ENCODE measurements at regions not wholly inside any gene's neighbourhood (a gene's known extent, or its start where the extent isn't known, plus 50 kb on each side); places are given as distances from the start of the nearest gene placed in this dataset.

- no peak for ATAC-seq
- H3K4me1 Mint-ChIP-seq = no peaks in the 10 kb centered on the region
- DNase-seq (ENCODE audit: low spot score in 2 of 2) = no peak
- no peak overlapping the region for H3K4me3 Mint-ChIP-seq
- H3K36me3 Mint-ChIP-seq = no peaks in the 10 kb centered on the region
- H3K27ac Mint-ChIP-seq = no peak overlapping the region
- H3K9me3 Mint-ChIP-seq = peaks cover 18% of the 10 kb centered on the region
Observed at GRCh38 chr13:89708013-89708412, 1639.5 kb upstream of the MIR17HG start.

GRCh38 chr13:89721216-89721615 lies 1626.3 kb upstream of the MIR17HG start:
- Mint-ChIP-seq H3K4me3 (no peak overlapping the region), H3K36me3 (no peaks in the 10 kb centered on the region), H3K9me3 (peaks cover 18% of the 10 kb centered on the region), H3K4me1 (no peaks in the 10 kb centered on the region), H3K27ac (no peak overlapping the region)
- no peak for ATAC-seq
- DNase-seq (ENCODE audit: low spot score in 2 of 2) = no peak

- no peaks in the 10 kb centered on the region for H3K4me1 Mint-ChIP-seq
- ATAC-seq (no peak), DNase-seq (ENCODE audit: low spot score in 2 of 2) (no peak)
- no peak overlapping the region for H3K4me3 Mint-ChIP-seq
- H3K27ac Mint-ChIP-seq = no peak overlapping the region
- peaks cover 13% of the 10 kb centered on the region for H3K9me3 Mint-ChIP-seq
- no peaks in the 10 kb centered on the region for H3K36me3 Mint-ChIP-seq
Observed at GRCh38 chr13:89726690-89727435, 1620.6 kb upstream of the MIR17HG start.

- DNase-seq (ENCODE audit: low spot score in 2 of 2) = no peak
- H3K4me1 Mint-ChIP-seq = no peaks in the 10 kb centered on the region
- H3K36me3 Mint-ChIP-seq = no peaks in the 10 kb centered on the region
- no peak for ATAC-seq
- no peak overlapping the region for H3K4me3 Mint-ChIP-seq
- H3K9me3 Mint-ChIP-seq = peaks cover 17% of the 10 kb centered on the region
- no peak overlapping the region for H3K27ac Mint-ChIP-seq
Observed at GRCh38 chr13:89733829-89734228, 1613.7 kb upstream of the MIR17HG start.

- no peaks in the 10 kb centered on the region for H3K36me3 Mint-ChIP-seq
- no peak overlapping the region for H3K4me3 Mint-ChIP-seq
- DNase-seq (ENCODE audit: low spot score in 2 of 2) = no peak
- H3K27ac Mint-ChIP-seq = no peak overlapping the region
- H3K9me3 Mint-ChIP-seq = peaks cover 11% of the 10 kb centered on the region
- no peak for ATAC-seq
- H3K4me1 Mint-ChIP-seq = no peaks in the 10 kb centered on the region
Observed at GRCh38 chr13:89737051-89737450, 1610.4 kb upstream of the MIR17HG start.

GRCh38 chr13:89738072-89738471 lies 1609.4 kb upstream of the MIR17HG start:
- ATAC-seq (no peak), DNase-seq (ENCODE audit: low spot score in 2 of 2) (no peak)
- H3K9me3 Mint-ChIP-seq = peaks cover 7% of the 10 kb centered on the region
- H3K4me1 Mint-ChIP-seq = no peaks in the 10 kb centered on the region
- no peak overlapping the region for H3K4me3 Mint-ChIP-seq
- no peaks in the 10 kb centered on the region for H3K36me3 Mint-ChIP-seq
- H3K27ac Mint-ChIP-seq = no peak overlapping the region

- Mint-ChIP-seq H3K9me3 (peaks cover 5% of the 10 kb centered on the region), H3K27ac (no peak overlapping the region), H3K4me1 (no peaks in the 10 kb centered on the region), H3K36me3 (no peaks in the 10 kb centered on the region), H3K4me3 (no peak overlapping the region)
- DNase-seq (ENCODE audit: low spot score in 2 of 2) (no peak), ATAC-seq (no peak)
Observed at GRCh38 chr13:89740994-89741685, 1606.3 kb upstream of the MIR17HG start.

- Mint-ChIP-seq H3K4me1 (no peaks in the 10 kb centered on the region), H3K36me3 (no peaks in the 10 kb centered on the region), H3K9me3 (peaks cover 11% of the 10 kb centered on the region), H3K4me3 (no peak overlapping the region), H3K27ac (no peak overlapping the region)
- ATAC-seq (no peak), DNase-seq (ENCODE audit: low spot score in 2 of 2) (no peak)
Observed at GRCh38 chr13:89746554-89746953, 1600.9 kb upstream of the MIR17HG start.

- H3K4me3 Mint-ChIP-seq = no peak overlapping the region
- no peaks in the 10 kb centered on the region for H3K36me3 Mint-ChIP-seq
- H3K9me3 Mint-ChIP-seq = peaks cover 17% of the 10 kb centered on the region
- ATAC-seq = no peak
- H3K27ac Mint-ChIP-seq = no peak overlapping the region
- H3K4me1 Mint-ChIP-seq = no peaks in the 10 kb centered on the region
- DNase-seq (ENCODE audit: low spot score in 2 of 2) = no peak
Observed at GRCh38 chr13:89748716-89749115, 1598.8 kb upstream of the MIR17HG start.

- DNase-seq (ENCODE audit: low spot score in 2 of 2) (no peak), ATAC-seq (no peak)
- Mint-ChIP-seq H3K4me3 (no peak overlapping the region), H3K27ac (no peak overlapping the region), H3K9me3 (peaks cover 17% of the 10 kb centered on the region), H3K36me3 (no peaks in the 10 kb centered on the region), H3K4me1 (no peaks in the 10 kb centered on the region)
Observed at GRCh38 chr13:89749888-89750287, 1597.6 kb upstream of the MIR17HG start.

- DNase-seq (ENCODE audit: low spot score in 2 of 2) = no peak
- Mint-ChIP-seq H3K27ac (no peak overlapping the region), H3K4me3 (no peak overlapping the region), H3K36me3 (no peaks in the 10 kb centered on the region), H3K9me3 (peaks cover 17% of the 10 kb centered on the region), H3K4me1 (no peaks in the 10 kb centered on the region)
- no peak for ATAC-seq
Observed at GRCh38 chr13:89750371-89750770, 1597.1 kb upstream of the MIR17HG start.

- Mint-ChIP-seq H3K36me3 (no peaks in the 10 kb centered on the region), H3K4me3 (no peak overlapping the region), H3K27ac (no peak overlapping the region), H3K4me1 (no peaks in the 10 kb centered on the region), H3K9me3 (peaks cover 13% of the 10 kb centered on the region)
- no peak for DNase-seq (ENCODE audit: low spot score in 2 of 2)
- ATAC-seq = no peak
Observed at GRCh38 chr13:89751432-89751930, 1596.0 kb upstream of the MIR17HG start.

GRCh38 chr13:89752394-89752793 lies 1595.1 kb upstream of the MIR17HG start:
- DNase-seq (ENCODE audit: low spot score in 2 of 2) (no peak), ATAC-seq (no peak)
- Mint-ChIP-seq H3K4me1 (no peaks in the 10 kb centered on the region), H3K27ac (no peak overlapping the region), H3K4me3 (no peak overlapping the region), H3K9me3 (peaks cover 15% of the 10 kb centered on the region), H3K36me3 (no peaks in the 10 kb centered on the region)

- Mint-ChIP-seq H3K9me3 (peaks cover 16% of the 10 kb centered on the region), H3K4me3 (no peak overlapping the region), H3K36me3 (no peaks in the 10 kb centered on the region), H3K4me1 (no peaks in the 10 kb centered on the region), H3K27ac (no peak overlapping the region)
- DNase-seq (ENCODE audit: low spot score in 2 of 2) (no peak), ATAC-seq (no peak)
Observed at GRCh38 chr13:89755729-89756492, 1591.6 kb upstream of the MIR17HG start.

- Mint-ChIP-seq H3K4me3 (no peak overlapping the region), H3K9me3 (peaks cover 14% of the 10 kb centered on the region), H3K27ac (no peak overlapping the region), H3K36me3 (no peaks in the 10 kb centered on the region), H3K4me1 (no peaks in the 10 kb centered on the region)
- no peak for ATAC-seq
- no peak for DNase-seq (ENCODE audit: low spot score in 2 of 2)
Observed at GRCh38 chr13:89763005-89763404, 1584.5 kb upstream of the MIR17HG start.
